ENCODE measurements at regions not wholly inside any gene's neighbourhood (a gene's known extent, or its start where the extent isn't known, plus 50 kb on each side); places are given as distances from the start of the nearest gene placed in this dataset.

DNA sequence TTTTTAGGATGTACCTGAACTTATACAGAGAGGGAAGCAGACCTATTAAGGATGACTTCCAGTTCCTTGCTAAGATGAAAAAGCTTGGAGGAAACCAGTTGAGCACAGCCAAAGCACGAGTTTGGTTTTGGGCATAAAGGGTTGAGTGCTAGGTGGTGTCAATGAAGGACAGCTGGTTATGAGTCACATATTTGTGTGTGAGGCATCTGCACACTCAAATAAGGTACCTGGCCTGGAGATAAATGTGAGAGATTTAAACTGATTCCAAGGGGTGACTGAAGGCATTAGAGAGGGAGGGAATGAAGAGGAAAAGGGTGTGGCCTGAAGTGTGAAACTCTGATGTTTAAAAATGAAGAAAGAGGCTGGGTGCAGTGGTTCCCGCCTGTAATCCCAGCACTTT lies 486.7 kb downstream of the DIPK2A start:
- TF ChIP-seq, protein P1, sequence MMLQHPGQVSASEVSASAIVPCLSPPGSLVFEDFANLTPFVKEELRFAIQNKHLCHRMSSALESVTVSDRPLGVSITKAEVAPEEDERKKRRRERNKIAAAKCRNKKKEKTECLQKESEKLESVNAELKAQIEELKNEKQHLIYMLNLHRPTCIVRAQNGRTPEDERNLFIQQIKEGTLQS (IDR thresholded peaks at IDR 0.05): no peak
- TF ChIP-seq JUND (IDR thresholded peaks at IDR 0.05) (no peak), HNF4A (conservative IDR thresholded peaks at IDR 0.05) (no peak), RXRA (IDR thresholded peaks at IDR 0.05) (no peak)
- TF ChIP-seq, protein P2, sequence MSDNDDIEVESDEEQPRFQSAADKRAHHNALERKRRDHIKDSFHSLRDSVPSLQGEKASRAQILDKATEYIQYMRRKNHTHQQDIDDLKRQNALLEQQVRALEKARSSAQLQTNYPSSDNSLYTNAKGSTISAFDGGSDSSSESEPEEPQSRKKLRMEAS (IDR thresholded peaks at IDR 0.05): no peak
- TF ChIP-seq, protein P3, sequence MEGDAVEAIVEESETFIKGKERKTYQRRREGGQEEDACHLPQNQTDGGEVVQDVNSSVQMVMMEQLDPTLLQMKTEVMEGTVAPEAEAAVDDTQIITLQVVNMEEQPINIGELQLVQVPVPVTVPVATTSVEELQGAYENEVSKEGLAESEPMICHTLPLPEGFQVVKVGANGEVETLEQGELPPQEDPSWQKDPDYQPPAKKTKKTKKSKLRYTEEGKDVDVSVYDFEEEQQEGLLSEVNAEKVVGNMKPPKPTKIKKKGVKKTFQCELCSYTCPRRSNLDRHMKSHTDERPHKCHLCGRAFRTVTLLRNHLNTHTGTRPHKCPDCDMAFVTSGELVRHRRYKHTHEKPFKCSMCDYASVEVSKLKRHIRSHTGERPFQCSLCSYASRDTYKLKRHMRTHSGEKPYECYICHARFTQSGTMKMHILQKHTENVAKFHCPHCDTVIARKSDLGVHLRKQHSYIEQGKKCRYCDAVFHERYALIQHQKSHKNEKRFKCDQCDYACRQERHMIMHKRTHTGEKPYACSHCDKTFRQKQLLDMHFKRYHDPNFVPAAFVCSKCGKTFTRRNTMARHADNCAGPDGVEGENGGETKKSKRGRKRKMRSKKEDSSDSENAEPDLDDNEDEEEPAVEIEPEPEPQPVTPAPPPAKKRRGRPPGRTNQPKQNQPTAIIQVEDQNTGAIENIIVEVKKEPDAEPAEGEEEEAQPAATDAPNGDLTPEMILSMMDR (IDR thresholded peaks at IDR 0.05; ENCODE audit: low read depth, low read length, missing input control): no peak
- no peaks in the 10 kb centered on the region for H3K9me3 ChIP-seq (ENCODE audit: control insufficient read depth in 4 of 4, low read length in 3 of 4)
- WGBS: 93% methylated on average over 2 of the region's 2 CpGs
- no peak for DNase-seq (ENCODE audit: low spot score)
- no peaks in the 10 kb centered on the region for H3K27me3 ChIP-seq (ENCODE audit: control insufficient read depth in 4 of 4, insufficient read depth in 4 of 4, low read length in 3 of 4)
- H3K4me3 ChIP-seq (ENCODE audit: low read depth in 1 of 3, low read length in 3 of 3): no peak overlapping the region
- H3K36me3 ChIP-seq (ENCODE audit: control insufficient read depth in 4 of 4, insufficient read depth in 3 of 4, low read depth in 1 of 4, low read length in 3 of 4): no peaks in the 10 kb centered on the region
- no peak overlapping the region for H3K9ac ChIP-seq (ENCODE audit: low read depth in 1 of 2, low read length in 2 of 2)
- no peaks in the 10 kb centered on the region for H3K4me1 ChIP-seq (ENCODE audit: control insufficient read depth in 4 of 4, insufficient read depth in 4 of 4, low read length in 3 of 4)
- no peak overlapping the region for H3K27ac ChIP-seq (ENCODE audit: low read depth in 1 of 2, low read length in 2 of 2)

DNA sequence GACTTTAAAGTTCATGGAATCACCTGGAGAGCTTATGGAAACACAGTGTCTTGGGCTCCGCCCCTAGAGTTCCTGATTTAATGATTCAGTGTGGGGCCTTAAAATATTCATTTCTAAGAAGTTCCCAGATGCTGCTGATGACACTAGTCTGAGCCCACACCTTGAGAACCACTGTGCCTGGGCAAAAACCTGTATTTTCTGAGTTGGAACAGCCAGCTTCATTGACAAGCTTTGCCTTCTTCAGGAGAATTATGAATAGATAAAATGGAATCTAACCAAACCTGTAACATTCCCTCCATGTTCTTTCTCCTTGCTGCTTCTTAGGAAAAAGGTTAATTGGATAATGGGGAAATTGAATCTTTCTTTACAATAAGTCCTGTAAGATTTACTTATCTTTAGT lies 490.7 kb downstream of the DIPK2A start:
- H3K27me3 ChIP-seq (ENCODE audit: control insufficient read depth in 4 of 4, insufficient read depth in 4 of 4, low read length in 3 of 4): no peaks in the 10 kb centered on the region
- 93% methylated on average over 1 of the region's 1 CpG for WGBS
- no peaks in the 10 kb centered on the region for H3K9me3 ChIP-seq (ENCODE audit: control insufficient read depth in 4 of 4, low read length in 3 of 4)
- TF ChIP-seq SP1 (IDR thresholded peaks at IDR 0.05): no peak
- TF ChIP-seq, protein P4, sequence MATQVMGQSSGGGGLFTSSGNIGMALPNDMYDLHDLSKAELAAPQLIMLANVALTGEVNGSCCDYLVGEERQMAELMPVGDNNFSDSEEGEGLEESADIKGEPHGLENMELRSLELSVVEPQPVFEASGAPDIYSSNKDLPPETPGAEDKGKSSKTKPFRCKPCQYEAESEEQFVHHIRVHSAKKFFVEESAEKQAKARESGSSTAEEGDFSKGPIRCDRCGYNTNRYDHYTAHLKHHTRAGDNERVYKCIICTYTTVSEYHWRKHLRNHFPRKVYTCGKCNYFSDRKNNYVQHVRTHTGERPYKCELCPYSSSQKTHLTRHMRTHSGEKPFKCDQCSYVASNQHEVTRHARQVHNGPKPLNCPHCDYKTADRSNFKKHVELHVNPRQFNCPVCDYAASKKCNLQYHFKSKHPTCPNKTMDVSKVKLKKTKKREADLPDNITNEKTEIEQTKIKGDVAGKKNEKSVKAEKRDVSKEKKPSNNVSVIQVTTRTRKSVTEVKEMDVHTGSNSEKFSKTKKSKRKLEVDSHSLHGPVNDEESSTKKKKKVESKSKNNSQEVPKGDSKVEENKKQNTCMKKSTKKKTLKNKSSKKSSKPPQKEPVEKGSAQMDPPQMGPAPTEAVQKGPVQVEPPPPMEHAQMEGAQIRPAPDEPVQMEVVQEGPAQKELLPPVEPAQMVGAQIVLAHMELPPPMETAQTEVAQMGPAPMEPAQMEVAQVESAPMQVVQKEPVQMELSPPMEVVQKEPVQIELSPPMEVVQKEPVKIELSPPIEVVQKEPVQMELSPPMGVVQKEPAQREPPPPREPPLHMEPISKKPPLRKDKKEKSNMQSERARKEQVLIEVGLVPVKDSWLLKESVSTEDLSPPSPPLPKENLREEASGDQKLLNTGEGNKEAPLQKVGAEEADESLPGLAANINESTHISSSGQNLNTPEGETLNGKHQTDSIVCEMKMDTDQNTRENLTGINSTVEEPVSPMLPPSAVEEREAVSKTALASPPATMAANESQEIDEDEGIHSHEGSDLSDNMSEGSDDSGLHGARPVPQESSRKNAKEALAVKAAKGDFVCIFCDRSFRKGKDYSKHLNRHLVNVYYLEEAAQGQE (IDR thresholded peaks at IDR 0.05): no peak
- no peak for TF ChIP-seq FOXA2 (IDR thresholded peaks at IDR 0.05)
- TF ChIP-seq, protein P1 (IDR thresholded peaks at IDR 0.05): no peak
- no peak for TF ChIP-seq RAD21 (IDR thresholded peaks at IDR 0.05)
- no peak for TF ChIP-seq FOXA1 (IDR thresholded peaks at IDR 0.05)
- TF ChIP-seq HNF4A (conservative IDR thresholded peaks at IDR 0.05): no peak
- TF ChIP-seq, protein P5, sequence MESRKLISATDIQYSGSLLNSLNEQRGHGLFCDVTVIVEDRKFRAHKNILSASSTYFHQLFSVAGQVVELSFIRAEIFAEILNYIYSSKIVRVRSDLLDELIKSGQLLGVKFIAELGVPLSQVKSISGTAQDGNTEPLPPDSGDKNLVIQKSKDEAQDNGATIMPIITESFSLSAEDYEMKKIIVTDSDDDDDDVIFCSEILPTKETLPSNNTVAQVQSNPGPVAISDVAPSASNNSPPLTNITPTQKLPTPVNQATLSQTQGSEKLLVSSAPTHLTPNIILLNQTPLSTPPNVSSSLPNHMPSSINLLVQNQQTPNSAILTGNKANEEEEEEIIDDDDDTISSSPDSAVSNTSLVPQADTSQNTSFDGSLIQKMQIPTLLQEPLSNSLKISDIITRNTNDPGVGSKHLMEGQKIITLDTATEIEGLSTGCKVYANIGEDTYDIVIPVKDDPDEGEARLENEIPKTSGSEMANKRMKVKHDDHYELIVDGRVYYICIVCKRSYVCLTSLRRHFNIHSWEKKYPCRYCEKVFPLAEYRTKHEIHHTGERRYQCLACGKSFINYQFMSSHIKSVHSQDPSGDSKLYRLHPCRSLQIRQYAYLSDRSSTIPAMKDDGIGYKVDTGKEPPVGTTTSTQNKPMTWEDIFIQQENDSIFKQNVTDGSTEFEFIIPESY (IDR thresholded peaks at IDR 0.05): no peak
- TF ChIP-seq, protein P2 (IDR thresholded peaks at IDR 0.05): no peak
- TF ChIP-seq TAF1 (conservative IDR thresholded peaks at IDR 0.05): no peak
- no peak for TF ChIP-seq HNF4G (IDR thresholded peaks at IDR 0.05)
- H3K9ac ChIP-seq (ENCODE audit: low read depth in 1 of 2, low read length in 2 of 2): no peak overlapping the region
- H3K4me1 ChIP-seq (ENCODE audit: control insufficient read depth in 4 of 4, insufficient read depth in 4 of 4, low read length in 3 of 4): no peaks in the 10 kb centered on the region
- no peak for DNase-seq (ENCODE audit: low spot score)
- H3K27ac ChIP-seq (ENCODE audit: low read depth in 1 of 2, low read length in 2 of 2): no peak overlapping the region
- no peaks in the 10 kb centered on the region for H3K36me3 ChIP-seq (ENCODE audit: control insufficient read depth in 4 of 4, insufficient read depth in 3 of 4, low read depth in 1 of 4, low read length in 3 of 4)
- H3K4me3 ChIP-seq (ENCODE audit: low read depth in 1 of 3, low read length in 3 of 3): no peak overlapping the region
